MCF 10A (cell line): ENCODE measurements at regions not wholly inside any gene's neighbourhood (a gene's known extent, or its start where the extent isn't known, plus 50 kb on each side); places are given as distances from the start of the nearest gene placed in this dataset.

Experiments
- BruUV-seq: library from RNA; stranded (reverse); fragments of 400-500 nt; replicated peaks from 2 replicates; lab custom pipeline; 2021; lab: Mats Ljungman, UMichigan
- CTCF ChIA-PET: fragments of 300-600 bp; sonication (Branson Sonifier 250); formaldehyde crosslinking; extraction: SDS; loops from one replicate; lab custom pipeline; 2021; ENCODE audit warnings: antibody characterized with exemption, inconsistent platforms; lab: Yijun Ruan, JAX
- POLR2A ChIA-PET: fragments of 300-600, 350-650 bp; sonication (Branson Sonifier 250); formaldehyde crosslinking; extraction: SDS; loops from one replicate; lab custom pipeline; 2020; ENCODE audit warnings: antibody characterized with exemption, inconsistent platforms; lab: Yijun Ruan, JAX
- DNase-seq: peaks from one replicate; pipeline ENCODE4 v3.0.0-alpha.2; 2018; ENCODE audit not compliant: unreplicated experiment
- H3K27ac Mint-ChIP-seq: one replicate; pipeline ENCODE4 v1.8.0; 2022; ENCODE audit warnings: mild to moderate bottlenecking, low read depth, mixed read lengths; ENCODE audit not compliant: unreplicated experiment
- H3K27me3 Mint-ChIP-seq: one replicate; pipeline ENCODE4 v1.8.0; 2022; ENCODE audit warnings: mixed read lengths; ENCODE audit not compliant: insufficient read depth, unreplicated experiment
- H3K36me3 Mint-ChIP-seq: one replicate; pipeline ENCODE4 v1.8.0; 2022; ENCODE audit warnings: mild to moderate bottlenecking, moderate library complexity, mixed read lengths; ENCODE audit not compliant: insufficient read depth, unreplicated experiment
- H3K4me1 Mint-ChIP-seq: one replicate; pipeline ENCODE4 v1.8.0; 2022; ENCODE audit warnings: mixed read lengths; ENCODE audit not compliant: insufficient read depth, unreplicated experiment
- H3K4me3 Mint-ChIP-seq: one replicate; pipeline ENCODE4 v1.8.0; 2022; ENCODE audit warnings: mild to moderate bottlenecking, moderate library complexity, mixed read lengths; ENCODE audit not compliant: unreplicated experiment
- H3K9me3 Mint-ChIP-seq: one replicate; pipeline ENCODE4 v1.8.0; 2022; ENCODE audit warnings: mixed read lengths; ENCODE audit not compliant: unreplicated experiment
- CTCF ChIP-seq: fragments of 200-600 bp; IDR thresholded peaks from one replicate; pipeline ENCODE4 v1.8.0; 2022; ENCODE audit warnings: antibody characterized with exemption, mild to moderate bottlenecking; ENCODE audit not compliant: unreplicated experiment
- intact Hi-C: fragments of 100-400 bp; cut with micrococcal nuclease; formaldehyde crosslinking; loops from 2 replicates; pipeline ENCODE4 v1.14.1; 2022

DNA sequence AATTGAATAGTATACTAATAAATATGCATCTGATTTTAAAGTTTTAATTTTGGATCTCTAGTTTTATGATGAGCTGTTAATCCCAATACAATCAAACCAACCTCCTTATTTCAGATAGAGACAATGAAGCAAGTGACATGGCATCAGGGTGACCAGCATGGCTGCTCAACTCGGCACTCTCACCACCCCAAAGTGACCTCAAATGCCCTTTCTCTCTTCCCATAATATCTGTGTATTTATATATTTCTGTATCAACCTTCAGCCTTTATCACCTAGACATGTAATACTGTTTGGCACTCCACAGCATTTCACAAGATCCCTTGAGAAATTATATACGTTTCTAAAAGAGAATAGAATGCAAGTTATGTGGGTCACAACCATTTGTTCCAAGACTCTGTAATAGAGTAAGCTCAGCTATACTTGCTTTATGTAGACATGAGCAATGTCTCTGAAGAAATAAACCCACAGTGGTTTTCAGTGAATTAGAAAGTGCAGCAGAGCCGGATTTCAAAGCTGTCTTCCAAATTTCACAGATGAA lies 1623.2 kb upstream of the PABPC4L start:
- ChIA-PET POLR2A (no interaction called here), CTCF (no interaction called here)
- intact Hi-C loops: no loop called here
- H3K36me3 Mint-ChIP-seq: no peaks in the 10 kb centered on the region
- H3K27me3 Mint-ChIP-seq: peaks cover 14% of the 10 kb centered on the region
- TF ChIP-seq CTCF: no peak
- H3K27ac Mint-ChIP-seq: no peak overlapping the region
- no TSS peak for BruUV-seq
- no peak overlapping the region for H3K4me3 Mint-ChIP-seq
- H3K9me3 Mint-ChIP-seq: no peaks in the 10 kb centered on the region
- no peak for DNase-seq
- H3K4me1 Mint-ChIP-seq: no peaks in the 10 kb centered on the region

GRCh38 chr4:135804785-135805184 lies 1603.2 kb upstream of the PABPC4L start:
- CTCF ChIA-PET: no interaction called here
- H3K27ac Mint-ChIP-seq: no peak overlapping the region
- H3K36me3 Mint-ChIP-seq: no peaks in the 10 kb centered on the region
- BruUV-seq: no TSS peak
- no peak for TF ChIP-seq CTCF
- POLR2A ChIA-PET: no interaction called here
- no peak for DNase-seq
- intact Hi-C loops: no loop called here
- H3K4me3 Mint-ChIP-seq: no peak overlapping the region
- H3K4me1 Mint-ChIP-seq: no peaks in the 10 kb centered on the region
- H3K9me3 Mint-ChIP-seq: peaks cover 7% of the 10 kb centered on the region
- no peaks in the 10 kb centered on the region for H3K27me3 Mint-ChIP-seq

- intact Hi-C loops: no loop called here
- DNase-seq: no peak
- Mint-ChIP-seq H3K9me3 (peaks cover 8% of the 10 kb centered on the region), H3K4me3 (no peak overlapping the region), H3K27ac (no peak overlapping the region), H3K36me3 (no peaks in the 10 kb centered on the region), H3K27me3 (no peaks in the 10 kb centered on the region), H3K4me1 (no peaks in the 10 kb centered on the region)
- CTCF ChIA-PET: no interaction called here
- BruUV-seq: no TSS peak
- no peak for TF ChIP-seq CTCF
- POLR2A ChIA-PET: no interaction called here
These were observed 1575.8 kb upstream of the PABPC4L start for GRCh38 chr4:135777361-135777760.

DNA sequence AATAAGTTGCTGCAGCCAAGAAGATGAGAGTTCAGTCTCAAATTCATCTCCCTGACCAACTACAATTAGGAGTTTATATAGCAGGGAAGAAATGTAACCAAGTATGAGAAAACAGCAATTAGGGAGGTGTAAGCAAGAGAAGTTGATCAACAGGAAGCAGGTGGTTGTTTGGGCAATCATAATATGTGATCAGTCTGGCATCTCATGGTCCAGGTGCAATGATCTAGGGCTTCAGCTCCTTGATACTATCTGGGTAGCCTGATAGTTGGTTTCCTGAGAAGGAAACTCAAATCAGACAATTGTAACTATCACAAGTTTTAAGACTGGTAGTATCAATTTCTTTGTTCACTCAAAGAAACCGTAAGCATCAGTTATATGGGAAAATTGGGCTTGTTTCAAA lies 1574.3 kb upstream of the PABPC4L start:
- no peak for TF ChIP-seq CTCF
- no TSS peak for BruUV-seq
- no peaks in the 10 kb centered on the region for H3K36me3 Mint-ChIP-seq
- ChIA-PET POLR2A (no interaction called here), CTCF (no interaction called here)
- no peaks in the 10 kb centered on the region for H3K27me3 Mint-ChIP-seq
- no peak overlapping the region for H3K27ac Mint-ChIP-seq
- intact Hi-C loops: no loop called here
- peaks cover 8% of the 10 kb centered on the region for H3K9me3 Mint-ChIP-seq
- DNase-seq: no peak
- H3K4me1 Mint-ChIP-seq: no peaks in the 10 kb centered on the region
- no peak overlapping the region for H3K4me3 Mint-ChIP-seq
